A549 (cell line): ENCODE measurements at regions not wholly inside any gene's neighbourhood (a gene's known extent, or its start where the extent isn't known, plus 50 kb on each side); places are given as distances from the start of the nearest gene placed in this dataset.

Experiments
- ATAC-seq, 2 experiments: fragments of 200-7000 bp in 1 of 2; fragments of >200 bp in 1 of 2; cut with Nextera tagmentation in 1 of 2; cut with Tn5 transposase in 1 of 2; 3 replicates each; pipeline versions ENCODE4 v1.8.0 to v1.9.1; 2018 to 2020; ENCODE audit warnings: mild to moderate bottlenecking in 1 of 2, moderate library complexity in 1 of 2
- CTCF ChIA-PET: fragments of 300-600 bp; sonication (Branson Sonifier 250); formaldehyde crosslinking; extraction: SDS; loops from one replicate; lab custom pipeline; 2021; ENCODE audit warnings: antibody characterized with exemption, inconsistent platforms; lab: Yijun Ruan, JAX
- POLR2A ChIA-PET: fragments of 350-600 bp; formaldehyde crosslinking; extraction: SDS; loops from one replicate; lab custom pipeline; 2021; ENCODE audit warnings: antibody characterized with exemption, inconsistent platforms; lab: Yijun Ruan, JAX
- DNase-seq, 2 experiments: peaks; one replicate each; pipeline versions ENCODE4 v3.0.0 to v3.0.0-alpha.2; 2011 to 2016; ENCODE audit warnings: low read depth in 1 of 2, low spot score in 1 of 2
- FAIRE-seq: peaks from 2 replicates; lab custom pipeline; 2011; peaks lifted over from hg19 to GRCh38; lab: Jason Lieb, UNC
- H3K27ac ChIP-seq, 2 experiments: fragments of >200 bp; sonication (Bioruptor Twin); formaldehyde crosslinking; 3 replicates each; pipeline ENCODE4 v1.5.1; 2016 to 2017
- H3K4me1 ChIP-seq: fragments of >200 bp; sonication (Bioruptor Twin); formaldehyde crosslinking; 3 replicates; pipeline ENCODE4 v1.6.1; 2016
- H3K4me2 ChIP-seq: fragments of >200 bp; sonication (Bioruptor Twin); formaldehyde crosslinking; 3 replicates; pipeline ENCODE4 v1.6.1; 2016
- H3K4me3 ChIP-seq: fragments of >200 bp; sonication (Bioruptor Twin); formaldehyde crosslinking; 3 replicates; pipeline ENCODE4 v1.5.1; 2016
- H3K9me3 ChIP-seq: fragments of >200 bp; sonication (Bioruptor Twin); formaldehyde crosslinking; 3 replicates; pipeline ENCODE4 v1.6.1; 2016
- CBX8 ChIP-seq: fragments of 200-600 bp; sonication (generic); IDR thresholded peaks from 2 replicates; pipeline ENCODE4 v1.6.1; 2016
- CEBPB ChIP-seq, 2 experiments: fragments of >200 bp in 1 of 2; sonication (Bioruptor Twin) in 1 of 2; formaldehyde crosslinking in 1 of 2; IDR thresholded peaks; 2 replicates each; pipeline ENCODE4 v1.6.1; 2012 to 2016
- ESRRA ChIP-seq: fragments of 150-350 bp; IDR thresholded peaks from 2 replicates; pipeline ENCODE4 v1.6.1; 2014; ENCODE audit warnings: mild to moderate bottlenecking, low read length, borderline replicate concordance
- FOSB ChIP-seq: fragments of 250-450 bp; sonication (Bioruptor Pico); IDR thresholded peaks from 2 replicates; pipeline ENCODE4 v1.5.0; 2020; ENCODE audit warnings: mild to moderate bottlenecking, moderate library complexity
- GATA3 ChIP-seq: IDR thresholded peaks from 2 replicates; pipeline ENCODE4 v1.6.1; 2012; ENCODE audit warnings: borderline replicate concordance
- HDAC2 ChIP-seq: fragments of 200-600 bp; sonication (generic); IDR thresholded peaks from 2 replicates; pipeline ENCODE4 v1.6.1; 2016
- HOXA7 ChIP-seq: fragments of 250-450 bp; sonication (Bioruptor Pico); IDR thresholded peaks from 2 replicates; pipeline ENCODE4 v1.5.0; 2020; ENCODE audit warnings: mild to moderate bottlenecking, moderate library complexity
- JUN ChIP-seq, 2 experiments: fragments of >200 bp; sonication (Bioruptor Twin); formaldehyde crosslinking; IDR thresholded peaks; 2 replicates in 1 of 2; 3 replicates in 1 of 2; pipeline ENCODE4 v1.6.1; 2016 to 2017
- KDM1A ChIP-seq: fragments of 200-600 bp; sonication (generic); IDR thresholded peaks from 2 replicates; pipeline ENCODE4 v1.6.1; 2016; ENCODE audit warnings: low read depth, mild to moderate bottlenecking
- KDM5A ChIP-seq: fragments of 200-600 bp; sonication (generic); IDR thresholded peaks from 2 replicates; pipeline ENCODE4 v1.6.1; 2016; ENCODE audit warnings: antibody characterized with exemption, mild to moderate bottlenecking
- NFE2L2 ChIP-seq: fragments of 150-350 bp; conservative IDR thresholded peaks from 2 replicates; pipeline ENCODE4 v1.6.1; 2014; ENCODE audit warnings: low read length
- POLR2A ChIP-seq: IDR thresholded peaks from 2 replicates; pipeline ENCODE4 v1.6.1; 2012; ENCODE audit warnings: mild to moderate bottlenecking, low read length
- RAD21 ChIP-seq, 2 experiments: fragments of >200 bp in 1 of 2; sonication (Bioruptor Twin) in 1 of 2; formaldehyde crosslinking in 1 of 2; IDR thresholded peaks in 1 of 2; conservative IDR thresholded peaks in 1 of 2; 2 replicates in 1 of 2; 3 replicates in 1 of 2; pipeline ENCODE4 v1.6.1; 2012 to 2018; ENCODE audit warnings: inconsistent platforms in 1 of 2
- RARB ChIP-seq: fragments of 250-450 bp; sonication (Bioruptor Pico); IDR thresholded peaks from 2 replicates; pipeline ENCODE4 v1.8.0; 2021; ENCODE audit warnings: mild to moderate bottlenecking, moderate library complexity
- RNF2 ChIP-seq: fragments of 200-600 bp; sonication (generic); IDR thresholded peaks from 2 replicates; pipeline ENCODE4 v1.6.1; 2016; ENCODE audit warnings: low read depth, mild to moderate bottlenecking, antibody characterized with exemption, moderate library complexity, borderline replicate concordance
- SREBF2 ChIP-seq: fragments of 450-650 bp; IDR thresholded peaks from 2 replicates; pipeline ENCODE4 v1.6.1; 2014; ENCODE audit warnings: mild to moderate bottlenecking, moderate library complexity
- ZC3H11A ChIP-seq: fragments of 450-650 bp; IDR thresholded peaks from 2 replicates; pipeline ENCODE4 v1.6.1; 2014; ENCODE audit warnings: antibody characterized with exemption, mild to moderate bottlenecking
- WGBS: methylation state at CpG from one replicate; pipeline ENCODE4 v1.1.6; 2017; ENCODE audit errors: missing lambda C conversion rate; 5-methylcytosine and 5-hydroxymethylcytosine counted together
- TF ChIP-seq, protein P1 (sequence below): fragments of >200 bp; sonication (Bioruptor Twin); formaldehyde crosslinking; IDR thresholded peaks from 2 replicates; pipeline ENCODE4 v1.6.1; 2016
- TF ChIP-seq, protein P2 (sequence below): fragments of 250-450 bp; sonication (Bioruptor Pico); IDR thresholded peaks from 2 replicates; pipeline ENCODE4 v1.5.0; 2021; ENCODE audit warnings: mild to moderate bottlenecking, moderate library complexity, borderline replicate concordance
- TF ChIP-seq, protein P3 (sequence below): IDR thresholded peaks from 2 replicates; pipeline ENCODE4 v1.6.1; 2012; ENCODE audit warnings: low read depth, borderline replicate concordance
- TF ChIP-seq, protein P4 (sequence below): IDR thresholded peaks from 2 replicates; pipeline ENCODE4 v1.6.1; 2012

DNA sequence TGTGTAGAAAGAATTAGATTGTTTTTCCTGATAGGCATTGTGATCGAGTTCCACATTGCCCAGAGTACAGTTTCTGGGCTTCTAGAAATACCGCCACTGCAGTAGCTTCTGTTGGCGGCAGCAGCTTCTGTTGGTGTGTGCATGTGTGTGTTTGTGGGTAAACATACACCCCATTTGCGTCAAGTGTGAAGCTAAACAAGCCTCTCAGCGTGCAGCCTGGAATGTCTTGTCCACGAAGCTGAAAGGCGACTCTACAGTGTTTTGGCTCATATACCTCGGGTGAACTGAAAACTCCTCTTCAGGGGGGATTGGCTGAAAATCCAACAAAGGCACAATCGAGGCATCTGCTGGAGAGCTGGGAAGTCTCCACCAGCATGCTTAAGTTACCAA lies 112.0 kb upstream of the E2F8 start:
- no peak for ATAC-seq
- Histone ChIP-seq H3K4me1 (0 out of 3 replicates have a peak, but pooled peaks cover 2% of the 10 kb centered on the region), H3K9me3 (no peaks in the 10 kb centered on the region), H3K4me2 (no peak overlapping the region), H3K4me3 (no peak overlapping the region), H3K27ac (no peak overlapping the region)
- DNase-seq: no peak
- WGBS: 27% methylated on average over 8 of the region's 9 CpGs
- CTCF ChIA-PET: interaction anchor here (1.3 to 2.5 kb wide), 3 partner anchors 9 to 281 kb away, joined by 3 to 5 read pairs (median 4); no protein-coding TSS in a partner anchor
- no peak for FAIRE-seq
- POLR2A ChIA-PET: no interaction called here
- TF ChIP-seq ZC3H11A (no peak), FOSB (no peak), RNF2 (no peak), POLR2A (no peak), KDM1A (no peak), CEBPB (IDR thresholded peaks at IDR 0.05) (no peak), KDM5A (no peak), NFE2L2 (no peak), CBX8 (no peak), RARB (CRISPR knock-in tag) (no peak), HDAC2 (no peak)
- TF ChIP-seq, protein P1, sequence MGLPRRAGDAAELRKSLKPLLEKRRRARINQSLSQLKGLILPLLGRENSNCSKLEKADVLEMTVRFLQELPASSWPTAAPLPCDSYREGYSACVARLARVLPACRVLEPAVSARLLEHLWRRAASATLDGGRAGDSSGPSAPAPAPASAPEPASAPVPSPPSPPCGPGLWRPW: no peak
- TF ChIP-seq, protein P2, sequence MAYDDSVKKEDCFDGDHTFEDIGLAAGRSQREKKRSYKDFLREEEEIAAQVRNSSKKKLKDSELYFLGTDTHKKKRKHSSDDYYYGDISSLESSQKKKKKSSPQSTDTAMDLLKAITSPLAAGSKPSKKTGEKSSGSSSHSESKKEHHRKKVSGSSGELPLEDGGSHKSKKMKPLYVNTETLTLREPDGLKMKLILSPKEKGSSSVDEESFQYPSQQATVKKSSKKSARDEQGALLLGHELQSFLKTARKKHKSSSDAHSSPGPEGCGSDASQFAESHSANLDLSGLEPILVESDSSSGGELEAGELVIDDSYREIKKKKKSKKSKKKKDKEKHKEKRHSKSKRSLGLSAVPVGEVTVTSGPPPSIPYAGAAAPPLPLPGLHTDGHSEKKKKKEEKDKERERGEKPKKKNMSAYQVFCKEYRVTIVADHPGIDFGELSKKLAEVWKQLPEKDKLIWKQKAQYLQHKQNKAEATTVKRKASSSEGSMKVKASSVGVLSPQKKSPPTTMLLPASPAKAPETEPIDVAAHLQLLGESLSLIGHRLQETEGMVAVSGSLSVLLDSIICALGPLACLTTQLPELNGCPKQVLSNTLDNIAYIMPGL (CRISPR knock-in tag): no peak
- TF ChIP-seq, all 56 proteins: peak for 0

DNA sequence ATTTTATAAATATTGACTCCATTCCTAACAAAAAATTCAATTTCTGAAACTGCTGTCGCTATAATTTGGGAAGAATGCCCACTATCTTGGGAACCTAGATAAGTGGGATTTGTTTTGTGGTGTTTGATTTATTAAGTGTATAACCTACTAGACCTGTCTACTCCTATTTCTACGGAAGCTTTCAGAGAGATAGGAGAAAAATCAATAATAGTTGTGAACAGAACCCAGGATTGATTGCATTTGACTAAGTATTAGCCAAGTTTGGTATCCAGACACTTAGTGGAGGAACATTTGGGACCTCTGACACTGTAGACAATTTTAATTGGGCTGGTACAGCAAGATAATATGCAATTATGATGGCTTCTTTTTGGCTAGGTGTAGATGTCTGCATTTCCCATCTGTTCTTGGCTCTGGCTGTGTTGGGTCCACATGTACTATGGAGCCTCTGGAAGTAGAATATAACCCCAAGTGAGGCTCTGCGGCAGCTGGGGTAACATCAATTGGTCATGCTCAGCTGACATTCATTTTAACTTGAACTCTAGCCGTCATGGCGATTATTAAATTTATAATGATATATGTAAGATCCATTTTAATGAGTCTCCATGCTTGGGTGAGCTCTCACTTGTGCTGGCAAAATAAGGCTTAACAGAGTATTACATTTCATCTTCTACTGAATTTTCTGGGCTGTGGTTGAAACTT lies 111.5 kb upstream of the E2F8 start:
- Histone ChIP-seq H3K4me2 (no peak overlapping the region), H3K4me1 (0 out of 3 replicates have a peak, but pooled peaks cover 2% of the 10 kb centered on the region), H3K9me3 (no peaks in the 10 kb centered on the region), H3K4me3 (no peak overlapping the region), H3K27ac (no peak overlapping the region)
- no peak for FAIRE-seq
- TF ChIP-seq ZC3H11A (no peak), SREBF2 (no peak), GATA3 (no peak), JUN (IDR thresholded peaks at IDR 0.05) (no peak), ESRRA (no peak)
- TF ChIP-seq, protein P3, sequence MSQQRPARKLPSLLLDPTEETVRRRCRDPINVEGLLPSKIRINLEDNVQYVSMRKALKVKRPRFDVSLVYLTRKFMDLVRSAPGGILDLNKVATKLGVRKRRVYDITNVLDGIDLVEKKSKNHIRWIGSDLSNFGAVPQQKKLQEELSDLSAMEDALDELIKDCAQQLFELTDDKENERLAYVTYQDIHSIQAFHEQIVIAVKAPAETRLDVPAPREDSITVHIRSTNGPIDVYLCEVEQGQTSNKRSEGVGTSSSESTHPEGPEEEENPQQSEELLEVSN: no peak
- TF ChIP-seq, protein P4, sequence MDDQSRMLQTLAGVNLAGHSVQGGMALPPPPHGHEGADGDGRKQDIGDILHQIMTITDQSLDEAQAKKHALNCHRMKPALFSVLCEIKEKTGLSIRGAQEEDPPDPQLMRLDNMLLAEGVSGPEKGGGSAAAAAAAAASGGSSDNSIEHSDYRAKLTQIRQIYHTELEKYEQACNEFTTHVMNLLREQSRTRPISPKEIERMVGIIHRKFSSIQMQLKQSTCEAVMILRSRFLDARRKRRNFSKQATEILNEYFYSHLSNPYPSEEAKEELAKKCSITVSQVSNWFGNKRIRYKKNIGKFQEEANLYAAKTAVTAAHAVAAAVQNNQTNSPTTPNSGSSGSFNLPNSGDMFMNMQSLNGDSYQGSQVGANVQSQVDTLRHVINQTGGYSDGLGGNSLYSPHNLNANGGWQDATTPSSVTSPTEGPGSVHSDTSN: no peak
- ChIA-PET CTCF (interaction anchor here (1.8 to 2.5 kb wide), 2 partner anchors 12 to 281 kb away, joined by 4 to 5 read pairs; no protein-coding TSS in a partner anchor), POLR2A (no interaction called here)
- no peak for ATAC-seq
- WGBS: 55% methylated on average over 5 of the region's 5 CpGs
- DNase-seq: no peak

DNA sequence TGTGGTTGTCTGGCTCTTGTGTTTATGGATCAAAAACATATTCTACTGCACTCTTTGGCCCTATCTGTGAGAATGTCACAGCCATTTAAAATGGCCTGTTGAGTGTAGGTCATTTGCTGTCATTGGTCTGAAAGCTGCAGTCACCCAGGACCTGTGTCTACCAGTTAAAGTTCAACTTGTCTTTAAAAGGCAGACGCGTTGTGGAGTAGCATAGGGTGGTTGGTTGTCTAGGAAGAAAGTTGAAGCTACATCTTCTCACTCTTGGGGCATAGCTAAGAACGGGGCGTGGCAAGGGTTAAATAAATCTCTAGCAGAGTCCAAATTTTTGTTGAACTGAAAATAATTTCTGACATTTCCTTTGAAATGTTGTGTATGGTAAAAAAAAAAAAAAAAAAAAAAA lies 110.7 kb upstream of the E2F8 start:
- ATAC-seq (no peak), DNase-seq (no peak), FAIRE-seq (no peak)
- TF ChIP-seq RAD21 (conservative IDR thresholded peaks at IDR 0.05 in 1 of 2, IDR thresholded peaks at IDR 0.05 in 1 of 2) (no peak), HOXA7 (CRISPR knock-in tag) (no peak), POLR2A (no peak)
- TF ChIP-seq, protein P1: no peak
- H3K4me3 ChIP-seq: no peak overlapping the region
- ChIA-PET CTCF (interaction anchor here (0.7 to 2.5 kb wide), 2 partner anchors 13 to 72 kb away, joined by 4 to 5 read pairs; no protein-coding TSS in a partner anchor), POLR2A (no interaction called here)
- 0 out of 3 replicates have a peak, but pooled peaks cover 2% of the 10 kb centered on the region for H3K4me1 ChIP-seq
- H3K27ac ChIP-seq: no peak overlapping the region
- no peaks in the 10 kb centered on the region for H3K9me3 ChIP-seq
- 53% methylated on average over 4 of the region's 4 CpGs for WGBS
- no peak overlapping the region for H3K4me2 ChIP-seq
